ENCODE measurements at regions not wholly inside any gene's neighbourhood (a gene's known extent, or its start where the extent isn't known, plus 50 kb on each side); places are given as distances from the start of the nearest gene placed in this dataset.

GRCh38 chr9:21554813-21555212 is 72.7 kb upstream of the IFNE start:
- TF ChIP-seq, protein P1, sequence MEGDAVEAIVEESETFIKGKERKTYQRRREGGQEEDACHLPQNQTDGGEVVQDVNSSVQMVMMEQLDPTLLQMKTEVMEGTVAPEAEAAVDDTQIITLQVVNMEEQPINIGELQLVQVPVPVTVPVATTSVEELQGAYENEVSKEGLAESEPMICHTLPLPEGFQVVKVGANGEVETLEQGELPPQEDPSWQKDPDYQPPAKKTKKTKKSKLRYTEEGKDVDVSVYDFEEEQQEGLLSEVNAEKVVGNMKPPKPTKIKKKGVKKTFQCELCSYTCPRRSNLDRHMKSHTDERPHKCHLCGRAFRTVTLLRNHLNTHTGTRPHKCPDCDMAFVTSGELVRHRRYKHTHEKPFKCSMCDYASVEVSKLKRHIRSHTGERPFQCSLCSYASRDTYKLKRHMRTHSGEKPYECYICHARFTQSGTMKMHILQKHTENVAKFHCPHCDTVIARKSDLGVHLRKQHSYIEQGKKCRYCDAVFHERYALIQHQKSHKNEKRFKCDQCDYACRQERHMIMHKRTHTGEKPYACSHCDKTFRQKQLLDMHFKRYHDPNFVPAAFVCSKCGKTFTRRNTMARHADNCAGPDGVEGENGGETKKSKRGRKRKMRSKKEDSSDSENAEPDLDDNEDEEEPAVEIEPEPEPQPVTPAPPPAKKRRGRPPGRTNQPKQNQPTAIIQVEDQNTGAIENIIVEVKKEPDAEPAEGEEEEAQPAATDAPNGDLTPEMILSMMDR (IDR thresholded peaks at IDR 0.05) = no peak
- no peak for TF ChIP-seq POLR2A (IDR thresholded peaks at IDR 0.05)

Measured in stomach (tissue), 4 donors.